Caco-2 (cell line): ENCODE measurements at regions not wholly inside any gene's neighbourhood (a gene's known extent, or its start where the extent isn't known, plus 50 kb on each side); places are given as distances from the start of the nearest gene placed in this dataset.

Experiments used
- BruUV-seq: library from RNA; stranded (reverse); fragments of 400-500 nt; replicated peaks from 2 replicates; lab custom pipeline; 2021; lab: Mats Ljungman, UMichigan
- CTCF ChIA-PET: fragments of 300-600 bp; sonication (Branson Sonifier 250); formaldehyde crosslinking; loops from one replicate; lab custom pipeline; 2022; ENCODE audit warnings: antibody characterized with exemption; lab: Charles Lee
- POLR2A ChIA-PET: fragments of 300-600 bp; sonication (Branson Sonifier 250); formaldehyde crosslinking; loops from one replicate; lab custom pipeline; 2022; ENCODE audit warnings: antibody characterized with exemption; lab: Charles Lee
- DNase-seq, 2 experiments: peaks; one replicate each; pipeline versions ENCODE4 v3.0.0 to v3.0.0-alpha.2; 2020 to 2022
- H3K27me3 ChIP-seq: replicated peaks from 2 replicates; pipeline ENCODE4 v1.6.0; 2011; ENCODE audit warnings: low read length; ENCODE audit not compliant: control insufficient read depth, insufficient read depth
- H3K36me3 ChIP-seq: 2 replicates; pipeline ENCODE4 v1.5.1; 2011; ENCODE audit warnings: low read length; ENCODE audit not compliant: control insufficient read depth, insufficient read depth
- H3K4me1 ChIP-seq: fragments of 250-450 bp; sonication (Bioruptor Pico); 2 replicates; pipeline ENCODE4 v1.5.1; 2020; ENCODE audit warnings: mild to moderate bottlenecking
- H3K4me3 ChIP-seq: 2 replicates; pipeline ENCODE4 v1.5.1; 2011; ENCODE audit warnings: low read depth, mild to moderate bottlenecking, control low read depth, low read length
- H3K9me3 ChIP-seq: fragments of 250-450 bp; sonication (Bioruptor Pico); 2 replicates; pipeline ENCODE4 v1.5.1; 2020; ENCODE audit warnings: mild to moderate bottlenecking, moderate library complexity
- H3K27ac Mint-ChIP-seq: one replicate; pipeline ENCODE4 v1.8.0; 2022; ENCODE audit warnings: mixed read lengths; ENCODE audit not compliant: unreplicated experiment
- H3K27me3 Mint-ChIP-seq: one replicate; pipeline ENCODE4 v1.8.0; 2022; ENCODE audit warnings: mixed read lengths; ENCODE audit not compliant: insufficient read depth, unreplicated experiment
- H3K36me3 Mint-ChIP-seq: one replicate; pipeline ENCODE4 v1.8.0; 2022; ENCODE audit warnings: mild to moderate bottlenecking, mixed read lengths; ENCODE audit not compliant: insufficient read depth, unreplicated experiment
- H3K4me1 Mint-ChIP-seq: one replicate; pipeline ENCODE4 v1.8.0; 2022; ENCODE audit warnings: low read depth, mixed read lengths; ENCODE audit not compliant: unreplicated experiment
- H3K4me3 Mint-ChIP-seq: one replicate; pipeline ENCODE4 v1.8.0; 2022; ENCODE audit warnings: mild to moderate bottlenecking, moderate library complexity, mixed read lengths; ENCODE audit not compliant: unreplicated experiment
- H3K9me3 Mint-ChIP-seq: one replicate; pipeline ENCODE4 v1.8.0; 2022; ENCODE audit warnings: mixed read lengths; ENCODE audit not compliant: unreplicated experiment
- intact Hi-C: fragments of 100-400 bp; cut with micrococcal nuclease; formaldehyde crosslinking; loops from one replicate; pipeline ENCODE4 v1.10.0; 2022; ENCODE audit not compliant: unreplicated experiment
- TF ChIP-seq, protein P1 (sequence below), 2 experiments: fragments of 200-600 bp in 1 of 2; IDR thresholded peaks; 1 replicate in 1 of 2; 2 replicates in 1 of 2; pipeline versions ENCODE4 v1.5.1 to v1.8.0; 2011 to 2022; ENCODE audit warnings: antibody characterized with exemption in 1 of 2, control low read depth in 1 of 2, inconsistent platforms in 1 of 2, low read depth in 1 of 2, low read length in 1 of 2, mild to moderate bottlenecking in 1 of 2, moderate library complexity in 1 of 2; ENCODE audit not compliant: insufficient read depth in 1 of 2, severe bottlenecking in 1 of 2, unreplicated experiment in 1 of 2

DNA sequence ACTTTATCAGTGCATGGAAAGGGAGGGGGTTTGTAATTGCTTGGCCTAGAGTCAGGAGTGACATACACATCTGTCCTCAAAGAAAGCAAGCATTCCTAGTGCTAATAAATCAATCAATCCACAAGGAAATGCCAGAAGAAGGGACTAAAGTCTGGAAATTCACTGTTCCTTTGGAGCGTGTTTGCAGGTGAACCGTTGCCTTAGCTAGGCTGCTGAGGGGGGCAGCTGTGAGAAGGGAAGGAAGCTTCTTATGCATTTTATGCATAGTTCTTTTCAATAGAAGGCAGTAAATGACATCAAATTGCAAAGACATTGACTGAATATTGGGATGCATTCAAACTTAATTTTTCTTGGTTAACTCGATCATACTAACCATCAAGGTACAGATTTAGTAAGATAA is 1092.5 kb upstream of the SEMA6A start:
- no peaks in the 10 kb centered on the region for H3K27me3 ChIP-seq
- H3K4me3 ChIP-seq, result no peak overlapping the region
- DNase-seq, result no peak
- H3K36me3 Mint-ChIP-seq, result no peaks in the 10 kb centered on the region
- H3K4me1 Mint-ChIP-seq, result no peaks in the 10 kb centered on the region
- TF ChIP-seq, protein P1, sequence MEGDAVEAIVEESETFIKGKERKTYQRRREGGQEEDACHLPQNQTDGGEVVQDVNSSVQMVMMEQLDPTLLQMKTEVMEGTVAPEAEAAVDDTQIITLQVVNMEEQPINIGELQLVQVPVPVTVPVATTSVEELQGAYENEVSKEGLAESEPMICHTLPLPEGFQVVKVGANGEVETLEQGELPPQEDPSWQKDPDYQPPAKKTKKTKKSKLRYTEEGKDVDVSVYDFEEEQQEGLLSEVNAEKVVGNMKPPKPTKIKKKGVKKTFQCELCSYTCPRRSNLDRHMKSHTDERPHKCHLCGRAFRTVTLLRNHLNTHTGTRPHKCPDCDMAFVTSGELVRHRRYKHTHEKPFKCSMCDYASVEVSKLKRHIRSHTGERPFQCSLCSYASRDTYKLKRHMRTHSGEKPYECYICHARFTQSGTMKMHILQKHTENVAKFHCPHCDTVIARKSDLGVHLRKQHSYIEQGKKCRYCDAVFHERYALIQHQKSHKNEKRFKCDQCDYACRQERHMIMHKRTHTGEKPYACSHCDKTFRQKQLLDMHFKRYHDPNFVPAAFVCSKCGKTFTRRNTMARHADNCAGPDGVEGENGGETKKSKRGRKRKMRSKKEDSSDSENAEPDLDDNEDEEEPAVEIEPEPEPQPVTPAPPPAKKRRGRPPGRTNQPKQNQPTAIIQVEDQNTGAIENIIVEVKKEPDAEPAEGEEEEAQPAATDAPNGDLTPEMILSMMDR (IDR thresholded peaks at IDR 0.05; ENCODE audit: insufficient read depth in 1 of 2, low read depth in 1 of 2, low read length in 1 of 2, severe bottlenecking in 1 of 2, unreplicated experiment in 1 of 2), result no peak
- no peaks in the 10 kb centered on the region for H3K36me3 ChIP-seq
- H3K4me3 Mint-ChIP-seq, result no peak overlapping the region
- intact Hi-C loops, result no loop called here
- ChIA-PET POLR2A (no interaction called here), CTCF (no interaction called here)
- H3K9me3 ChIP-seq, result no peaks in the 10 kb centered on the region
- H3K4me1 ChIP-seq, result no peaks in the 10 kb centered on the region
- H3K27me3 Mint-ChIP-seq, result no peaks in the 10 kb centered on the region
- H3K9me3 Mint-ChIP-seq, result no peaks in the 10 kb centered on the region
- no peak overlapping the region for H3K27ac Mint-ChIP-seq
- BruUV-seq, result no TSS peak

DNA sequence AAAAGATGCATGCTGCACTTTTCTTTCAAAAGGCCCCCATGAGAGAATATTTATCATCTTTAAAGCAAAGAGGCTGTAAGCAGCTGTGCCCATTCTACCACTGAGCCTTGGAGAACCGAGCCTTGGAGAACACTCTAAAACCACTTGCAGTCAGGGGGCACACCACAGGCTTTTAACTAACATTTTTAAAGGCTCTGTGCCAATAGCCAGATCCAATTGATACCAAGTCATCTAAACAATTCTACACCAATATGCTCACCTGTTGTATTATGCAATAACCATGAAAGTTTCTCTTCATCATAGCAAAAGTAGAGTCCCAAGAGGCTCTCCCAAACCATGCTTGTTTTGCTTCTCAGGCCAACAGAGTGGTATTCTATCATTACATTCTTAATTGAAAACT is 1090.5 kb upstream of the SEMA6A start:
- no peaks in the 10 kb centered on the region for H3K27me3 ChIP-seq
- H3K36me3 ChIP-seq, result no peaks in the 10 kb centered on the region
- DNase-seq, result no peak
- CTCF ChIA-PET, result no interaction called here
- no peaks in the 10 kb centered on the region for H3K4me1 ChIP-seq
- Mint-ChIP-seq H3K9me3 (no peaks in the 10 kb centered on the region), H3K36me3 (no peaks in the 10 kb centered on the region), H3K4me3 (no peak overlapping the region), H3K27ac (no peak overlapping the region), H3K27me3 (peaks cover 2% of the 10 kb centered on the region), H3K4me1 (no peaks in the 10 kb centered on the region)
- no peak overlapping the region for H3K4me3 ChIP-seq
- intact Hi-C loops, result no loop called here
- BruUV-seq, result no TSS peak
- POLR2A ChIA-PET, result no interaction called here
- TF ChIP-seq, protein P1 (IDR thresholded peaks at IDR 0.05; ENCODE audit: insufficient read depth in 1 of 2, low read depth in 1 of 2, low read length in 1 of 2, severe bottlenecking in 1 of 2, unreplicated experiment in 1 of 2), result no peak
- no peaks in the 10 kb centered on the region for H3K9me3 ChIP-seq

DNA sequence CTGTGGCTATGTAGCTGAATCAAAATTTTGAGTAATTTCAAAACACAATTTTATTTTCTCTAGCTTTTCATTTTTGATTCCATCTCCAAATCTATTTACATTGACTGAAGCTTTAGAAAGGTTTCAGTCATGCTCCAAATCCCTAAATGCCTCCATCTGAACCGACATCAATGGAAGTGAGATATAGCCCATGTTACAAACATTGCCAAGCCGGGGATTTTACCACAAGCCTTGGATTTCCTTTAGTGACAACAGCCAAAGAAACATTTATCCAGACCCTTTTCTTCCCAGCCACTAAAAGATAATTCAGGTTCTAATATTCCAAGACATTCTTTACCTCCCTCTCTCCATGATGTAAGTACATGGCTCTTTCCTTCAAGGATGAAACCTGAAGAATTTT is 1087.7 kb upstream of the SEMA6A start:
- Histone ChIP-seq H3K4me3 (no peak overlapping the region), H3K27me3 (no peaks in the 10 kb centered on the region), H3K4me1 (no peaks in the 10 kb centered on the region), H3K9me3 (no peaks in the 10 kb centered on the region), H3K36me3 (no peaks in the 10 kb centered on the region)
- BruUV-seq, result no TSS peak
- ChIA-PET POLR2A (no interaction called here), CTCF (no interaction called here)
- no peaks in the 10 kb centered on the region for H3K9me3 Mint-ChIP-seq
- no peak overlapping the region for H3K27ac Mint-ChIP-seq
- H3K27me3 Mint-ChIP-seq, result peaks cover 2% of the 10 kb centered on the region
- H3K4me3 Mint-ChIP-seq, result no peak overlapping the region
- DNase-seq, result no peak
- intact Hi-C loops, result no loop called here
- H3K36me3 Mint-ChIP-seq, result no peaks in the 10 kb centered on the region
- TF ChIP-seq, protein P1 (IDR thresholded peaks at IDR 0.05; ENCODE audit: insufficient read depth in 1 of 2, low read depth in 1 of 2, low read length in 1 of 2, severe bottlenecking in 1 of 2, unreplicated experiment in 1 of 2), result no peak
- H3K4me1 Mint-ChIP-seq, result no peaks in the 10 kb centered on the region
